HG03565 (cell line): ENCODE measurements at regions not wholly inside any gene's neighbourhood (a gene's known extent, or its start where the extent isn't known, plus 50 kb on each side); places are given as distances from the start of the nearest gene placed in this dataset.

Source experiments
- ATAC-seq: cut with Tn5 transposase; IDR thresholded peaks from one replicate; pipeline ENCODE4 v1.9.1; 2021; ENCODE audit warnings: mild to moderate bottlenecking, moderate library complexity; ENCODE audit not compliant: unreplicated experiment

- no peak for ATAC-seq
Observed at GRCh38 chr11:127218275-127218608, 217.7 kb upstream of the KIRREL3 start.

DNA sequence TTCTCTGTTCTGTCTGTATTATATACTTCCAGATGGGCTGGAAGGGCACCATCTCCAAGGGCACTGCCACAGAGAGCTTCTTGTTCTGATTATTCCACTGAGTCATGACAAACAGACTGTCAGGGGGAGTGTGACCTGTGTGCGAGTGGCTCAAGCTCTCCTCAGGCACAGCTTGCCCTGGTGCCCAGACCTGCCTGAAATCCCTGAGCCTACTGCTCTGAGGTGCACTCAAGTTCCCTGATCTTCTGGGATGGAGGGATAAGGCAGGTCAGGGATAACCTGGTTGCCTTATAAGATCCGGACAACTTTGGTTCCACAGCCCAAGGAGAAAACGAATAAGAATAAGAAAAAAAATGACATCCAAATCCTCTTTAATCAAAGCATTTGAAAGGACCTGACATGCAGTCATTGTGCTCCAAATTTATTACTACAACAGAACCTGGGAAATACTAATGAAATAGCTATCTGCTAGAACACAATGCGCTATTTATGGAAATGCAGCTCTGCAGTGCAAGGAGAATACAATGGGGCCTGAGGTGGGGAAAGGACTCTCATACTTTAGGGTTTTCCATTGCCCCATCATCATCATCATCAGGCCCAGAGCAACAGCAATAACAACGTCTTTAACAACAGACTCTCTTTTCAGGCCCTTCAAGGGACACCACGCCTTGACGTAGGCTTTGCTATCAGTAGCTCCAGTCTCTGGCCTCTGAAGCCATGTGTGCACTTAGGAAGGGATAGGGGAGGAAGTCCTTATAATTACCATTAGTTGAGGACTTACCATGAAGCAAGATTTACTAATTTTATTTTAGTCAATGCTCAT lies 217.1 kb upstream of the KIRREL3 start:
- ATAC-seq: no peak

GRCh38 chr11:127205688-127206217 lies 205.2 kb upstream of the KIRREL3 start:
- ATAC-seq: no peak

- no peak for ATAC-seq
Observed at GRCh38 chr11:127203490-127203889, 202.9 kb upstream of the KIRREL3 start.

GRCh38 chr11:127202105-127202504 lies 201.5 kb upstream of the KIRREL3 start:
- ATAC-seq: no peak

DNA sequence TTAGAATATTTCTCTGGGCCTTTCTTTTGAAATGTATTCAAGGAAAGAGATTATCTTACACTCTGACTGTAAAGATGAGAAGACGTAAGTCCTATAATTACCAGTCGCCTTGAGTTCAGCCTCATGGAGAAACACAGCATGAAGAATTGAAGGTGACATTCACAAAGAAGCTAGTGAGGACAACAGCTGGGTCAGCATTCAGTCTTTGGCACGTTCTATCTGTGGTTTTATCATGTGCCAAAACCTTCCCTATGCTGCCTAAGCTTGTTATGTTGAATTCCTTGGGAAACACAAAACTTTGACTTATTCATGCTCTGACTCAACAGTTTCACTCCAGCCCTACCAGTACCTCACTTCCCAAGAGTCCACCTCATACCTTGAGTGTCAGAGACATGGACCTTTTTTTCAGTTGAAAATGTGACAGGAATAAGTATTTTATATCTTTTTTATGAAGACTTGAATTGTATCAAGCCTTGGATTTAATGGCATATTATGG lies 198.8 kb upstream of the KIRREL3 start:
- no peak for ATAC-seq

DNA sequence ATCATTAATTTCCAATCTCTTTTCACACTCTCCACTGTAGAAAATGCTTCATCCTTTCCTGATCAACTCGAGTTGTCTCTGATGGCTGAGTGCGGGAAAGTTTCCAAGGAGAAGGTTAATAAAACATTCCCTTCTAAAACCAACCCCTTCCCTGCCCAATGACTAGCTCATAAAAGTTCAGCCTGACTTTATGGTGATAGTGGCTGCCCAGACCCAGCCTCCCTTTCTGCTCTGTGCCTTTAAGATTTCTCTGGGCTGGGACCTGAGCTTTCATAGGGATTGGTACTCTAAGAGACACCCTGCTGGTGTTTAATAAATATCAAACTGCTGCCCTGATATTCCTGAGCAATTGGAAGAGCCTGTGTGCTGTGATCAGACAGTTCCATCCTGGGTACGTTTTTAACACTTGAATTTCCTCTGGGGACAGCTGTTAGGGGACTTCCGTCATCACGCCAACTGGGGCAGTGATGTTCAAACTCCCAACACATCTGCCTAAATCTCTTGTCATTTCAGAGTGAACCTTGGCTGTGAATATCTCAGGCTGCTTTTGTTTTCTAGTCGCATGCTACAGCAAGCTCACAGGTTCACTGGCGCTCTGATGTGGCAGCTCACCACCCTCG lies 195.0 kb upstream of the KIRREL3 start:
- ATAC-seq: no peak

DNA sequence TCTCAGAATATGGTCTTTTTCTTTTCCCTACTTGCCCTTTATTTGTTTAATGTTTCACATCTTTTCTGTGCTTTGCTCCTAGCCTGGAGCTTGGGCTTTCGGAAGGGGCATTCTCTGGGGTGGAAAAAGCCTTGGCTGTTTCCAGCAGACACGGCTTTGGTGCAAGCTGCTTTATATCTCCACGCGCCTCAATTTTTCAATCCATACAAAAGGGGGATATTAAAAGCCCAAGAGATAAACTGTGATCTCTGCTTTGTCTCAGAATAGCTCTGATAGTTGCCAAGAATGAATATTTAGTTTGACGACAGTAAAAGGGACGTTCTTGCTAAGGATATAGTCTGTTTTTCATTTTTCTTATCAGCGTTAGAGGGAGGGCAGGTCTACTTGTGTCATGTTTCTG lies 194.0 kb upstream of the KIRREL3 start:
- ATAC-seq: no peak

DNA sequence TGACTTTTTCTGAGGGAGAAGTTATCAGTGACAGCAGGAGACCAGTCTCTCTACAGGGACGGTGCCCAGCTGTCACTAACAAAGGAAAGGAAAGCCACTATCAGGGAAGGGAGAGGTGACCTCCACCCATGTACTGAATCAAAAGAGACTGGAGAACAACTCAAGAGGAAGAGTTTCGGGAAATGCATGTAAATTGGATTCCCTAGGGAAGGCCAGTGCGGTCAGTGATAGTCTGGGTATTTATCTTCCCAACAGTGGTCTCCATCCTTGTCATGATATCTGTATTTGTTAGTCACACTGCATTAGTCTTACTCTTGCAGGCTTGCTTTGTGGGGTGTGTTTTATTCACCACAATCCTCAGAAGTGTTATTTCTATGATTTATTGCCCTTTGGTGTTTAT lies 193.4 kb upstream of the KIRREL3 start:
- ATAC-seq: no peak

DNA sequence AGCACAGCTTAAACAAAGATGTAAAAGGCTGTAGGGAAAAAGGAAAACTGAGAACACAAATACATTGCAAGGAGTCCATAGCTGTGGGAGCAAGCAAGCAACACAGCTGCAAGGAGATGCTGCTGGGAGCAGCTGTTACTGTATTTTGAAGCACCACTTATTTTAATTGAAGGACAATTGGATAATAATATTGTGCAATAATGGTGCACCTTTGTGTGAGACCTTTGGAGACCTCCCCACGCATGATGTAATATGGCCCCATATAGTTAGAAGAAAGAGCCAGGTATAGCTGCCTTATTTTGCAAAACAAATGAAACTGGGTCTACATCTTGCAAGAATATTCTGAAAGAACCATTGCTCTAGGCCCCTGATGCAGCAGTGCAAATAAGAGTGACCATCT lies 191.1 kb upstream of the KIRREL3 start:
- ATAC-seq: no peak

GRCh38 chr11:127191261-127191660 lies 190.7 kb upstream of the KIRREL3 start:
- no peak for ATAC-seq

DNA sequence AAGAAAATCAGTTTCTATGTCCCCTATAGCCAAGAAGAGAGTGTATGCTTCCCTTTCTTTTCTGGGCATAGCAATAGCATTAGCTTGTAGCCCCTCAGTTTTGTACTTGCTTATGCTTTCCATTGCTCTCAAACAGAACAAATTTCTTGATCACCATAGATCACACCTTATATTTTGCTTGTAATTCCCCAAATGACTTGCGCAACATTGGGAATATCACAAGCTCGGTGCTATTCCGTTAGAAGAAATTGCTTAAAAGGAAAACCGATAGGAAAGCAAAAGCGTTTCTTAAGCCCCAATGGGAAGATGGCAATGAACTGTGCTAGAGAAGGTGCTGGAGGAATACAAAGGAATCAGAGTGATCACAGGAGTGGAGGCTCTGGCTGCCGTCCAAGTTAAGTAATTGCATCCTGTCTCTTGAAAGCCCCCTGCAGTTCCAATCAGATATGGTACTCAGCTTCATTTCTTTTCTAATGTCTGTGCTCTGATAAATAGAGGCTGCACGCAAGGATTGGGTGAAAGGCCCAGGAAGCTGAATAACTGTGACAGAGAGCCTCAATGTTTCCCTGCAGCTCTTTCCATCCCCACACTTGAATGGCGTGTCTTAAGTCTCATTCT lies 182.1 kb upstream of the KIRREL3 start:
- ATAC-seq: no peak

- no peak for ATAC-seq
Observed at GRCh38 chr11:127157225-127157624, 156.7 kb upstream of the KIRREL3 start.

GRCh38 chr11:127149410-127149809 lies 148.8 kb upstream of the KIRREL3 start:
- ATAC-seq: no peak

DNA sequence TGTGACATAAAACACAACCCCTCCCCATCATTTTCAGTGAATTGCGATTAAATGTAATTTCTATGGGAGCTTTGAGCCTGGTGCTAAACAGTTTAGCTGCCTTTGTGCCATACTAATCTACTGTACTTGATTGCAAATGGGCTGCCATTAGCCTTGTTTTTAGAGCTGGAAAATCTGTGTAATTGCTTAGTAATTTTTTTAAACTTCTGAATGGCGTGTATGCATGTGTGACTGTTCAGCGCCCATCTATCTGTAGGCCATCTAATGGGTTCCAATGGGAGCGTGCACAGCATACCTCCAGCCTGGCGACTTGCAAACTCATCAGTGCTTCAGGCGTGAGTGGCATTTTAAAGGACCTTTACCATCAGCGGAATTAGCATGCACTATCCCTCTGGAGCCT lies 142.7 kb upstream of the KIRREL3 start:
- no peak for ATAC-seq

DNA sequence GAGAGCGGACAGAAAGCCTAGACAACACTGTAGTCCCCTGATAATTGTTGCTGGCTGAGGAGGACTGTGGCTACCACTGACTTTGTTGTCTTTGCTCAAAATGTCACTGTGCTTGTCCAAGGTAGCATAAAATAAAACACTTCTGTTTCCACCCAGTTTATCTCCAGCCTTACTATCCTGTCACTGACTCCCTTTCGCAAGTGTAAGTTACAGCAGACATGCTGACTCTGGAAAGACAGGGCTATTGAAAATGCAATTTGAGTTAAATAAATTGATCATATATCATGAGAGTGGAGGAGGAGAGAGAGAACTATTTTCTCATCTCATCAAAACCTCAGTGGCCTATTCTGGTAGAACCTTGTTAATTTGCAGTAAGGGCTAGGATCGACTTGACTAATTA lies 138.0 kb upstream of the KIRREL3 start:
- no peak for ATAC-seq

DNA sequence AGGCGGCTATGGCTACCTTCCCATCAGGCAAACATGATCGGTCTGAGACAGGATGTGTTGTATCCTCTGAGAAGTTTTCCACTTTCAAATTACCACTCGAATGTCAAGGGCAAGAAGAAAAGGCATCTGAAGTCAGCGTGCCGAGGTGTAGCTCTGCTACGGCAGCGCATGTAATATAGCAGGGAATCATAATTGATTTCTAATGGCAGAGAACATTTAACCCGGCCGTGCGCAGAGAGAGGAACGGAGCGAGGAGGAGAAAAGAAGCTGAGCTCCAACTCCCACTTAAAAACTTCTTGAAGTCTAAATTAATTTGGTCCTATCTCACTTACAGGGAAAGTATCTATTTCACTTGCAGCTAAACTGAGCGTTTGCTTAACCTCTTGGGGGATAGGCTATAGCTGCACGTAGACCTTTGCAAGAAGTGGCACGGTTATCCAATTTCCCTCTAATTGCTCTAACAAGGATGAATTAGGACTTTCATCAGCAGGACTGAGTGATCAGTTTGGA lies 137.3 kb upstream of the KIRREL3 start:
- ATAC-seq: no peak

DNA sequence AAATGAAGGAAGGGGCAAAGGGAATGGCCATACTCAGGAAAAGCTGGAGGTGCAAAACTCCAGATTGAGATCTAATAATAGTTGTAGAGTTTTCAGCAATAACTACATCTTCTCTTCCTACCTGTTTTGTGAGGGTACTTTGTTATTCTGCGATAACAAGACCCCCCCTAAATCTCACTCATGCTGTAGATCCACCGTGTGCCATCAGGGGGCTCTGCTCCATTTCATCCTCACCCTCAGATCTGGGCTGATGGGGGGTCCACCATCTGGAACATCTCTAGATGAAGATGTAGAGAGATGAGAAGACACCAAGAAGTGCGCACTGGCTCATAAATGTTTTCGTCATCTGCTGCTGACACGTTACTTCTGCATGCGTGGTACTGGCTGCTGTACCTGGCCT lies 135.9 kb upstream of the KIRREL3 start:
- no peak for ATAC-seq

- ATAC-seq: no peak
Observed at GRCh38 chr11:127135256-127135655, 134.7 kb upstream of the KIRREL3 start.

GRCh38 chr11:127133061-127133460 lies 132.5 kb upstream of the KIRREL3 start:
- ATAC-seq: no peak

- ATAC-seq: no peak
Observed at GRCh38 chr11:127130321-127130720, 129.8 kb upstream of the KIRREL3 start.

DNA sequence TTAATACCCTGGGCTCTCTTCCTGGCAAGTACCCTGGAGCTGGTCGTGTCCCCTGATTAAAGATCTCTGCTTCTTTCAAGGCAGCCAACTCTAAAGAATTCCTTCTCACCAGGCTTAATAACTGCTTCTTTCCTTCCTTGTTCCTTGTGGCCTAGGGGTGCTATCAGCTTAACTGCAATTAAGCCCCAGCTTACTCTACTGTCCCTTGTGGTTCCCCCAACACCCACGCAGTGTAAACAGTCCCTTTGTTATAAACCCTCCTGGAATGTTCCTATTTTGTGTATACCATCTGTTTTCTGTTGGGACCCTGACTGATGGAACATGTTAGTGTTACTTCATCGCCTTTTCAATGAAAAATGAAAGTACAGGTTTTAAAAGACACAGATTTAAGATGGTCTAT lies 126.4 kb upstream of the KIRREL3 start:
- no peak for ATAC-seq
